ENCODE measurements at regions not wholly inside any gene's neighbourhood (a gene's known extent, or its start where the extent isn't known, plus 50 kb on each side); places are given as distances from the start of the nearest gene placed in this dataset.

DNA sequence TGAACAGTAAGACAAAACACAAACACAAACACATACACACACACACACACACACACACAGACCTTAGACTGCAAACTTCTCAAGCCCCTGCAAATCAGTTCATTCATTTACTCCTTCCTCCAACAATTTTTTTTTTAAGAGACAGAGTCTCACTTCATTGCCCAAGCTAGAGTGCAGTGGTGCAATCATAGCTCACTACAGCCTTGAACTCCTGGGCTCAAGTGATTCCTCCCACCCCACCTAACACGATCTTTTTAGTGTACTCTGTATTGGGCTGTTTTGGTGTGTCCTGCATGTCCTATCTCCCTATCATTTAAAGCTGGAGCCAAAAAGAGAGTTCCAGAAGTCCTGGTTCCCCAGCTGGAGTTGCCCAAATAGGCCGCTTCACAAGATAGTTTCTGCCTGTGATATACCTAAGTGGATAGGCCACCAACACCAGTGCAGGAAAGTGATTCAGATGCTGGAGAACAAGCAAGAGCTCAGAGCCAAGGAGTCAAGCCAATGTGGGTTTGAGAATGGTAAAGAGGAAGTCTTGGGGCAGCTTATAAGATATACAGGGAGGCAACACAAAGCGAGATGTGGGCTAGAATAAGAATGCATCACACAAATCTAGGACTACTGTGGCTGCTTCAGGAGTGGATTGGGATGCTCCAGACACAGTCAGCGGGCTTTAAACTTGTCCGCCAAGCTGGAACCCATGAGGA lies 85.4 kb upstream of the RAPGEF2 start:
- H3K4me3 ChIP-seq (ENCODE audit: low read depth, low read length) = no peak overlapping the region
- in situ Hi-C loops (cut with HindIII; ENCODE audit: low sequenced_read_pairs) = no loop called here
- DNase-seq (ENCODE audit: low read depth) = no peak

GRCh38 chr4:159018062-159018629 lies 84.7 kb upstream of the RAPGEF2 start:
- in situ Hi-C loops (cut with HindIII; ENCODE audit: low sequenced_read_pairs) = no loop called here
- DNase-seq (ENCODE audit: low read depth) = no peak

More for the DNA sequence above, 85.4 kb upstream of the RAPGEF2 start:
- TF ChIP-seq, protein P1, sequence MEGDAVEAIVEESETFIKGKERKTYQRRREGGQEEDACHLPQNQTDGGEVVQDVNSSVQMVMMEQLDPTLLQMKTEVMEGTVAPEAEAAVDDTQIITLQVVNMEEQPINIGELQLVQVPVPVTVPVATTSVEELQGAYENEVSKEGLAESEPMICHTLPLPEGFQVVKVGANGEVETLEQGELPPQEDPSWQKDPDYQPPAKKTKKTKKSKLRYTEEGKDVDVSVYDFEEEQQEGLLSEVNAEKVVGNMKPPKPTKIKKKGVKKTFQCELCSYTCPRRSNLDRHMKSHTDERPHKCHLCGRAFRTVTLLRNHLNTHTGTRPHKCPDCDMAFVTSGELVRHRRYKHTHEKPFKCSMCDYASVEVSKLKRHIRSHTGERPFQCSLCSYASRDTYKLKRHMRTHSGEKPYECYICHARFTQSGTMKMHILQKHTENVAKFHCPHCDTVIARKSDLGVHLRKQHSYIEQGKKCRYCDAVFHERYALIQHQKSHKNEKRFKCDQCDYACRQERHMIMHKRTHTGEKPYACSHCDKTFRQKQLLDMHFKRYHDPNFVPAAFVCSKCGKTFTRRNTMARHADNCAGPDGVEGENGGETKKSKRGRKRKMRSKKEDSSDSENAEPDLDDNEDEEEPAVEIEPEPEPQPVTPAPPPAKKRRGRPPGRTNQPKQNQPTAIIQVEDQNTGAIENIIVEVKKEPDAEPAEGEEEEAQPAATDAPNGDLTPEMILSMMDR (IDR thresholded peaks at IDR 0.05; ENCODE audit: low read depth, low read length, missing control alignments) = no peak

GRCh38 chr4:159019356-159019755 lies 83.5 kb upstream of the RAPGEF2 start:
- in situ Hi-C loops (cut with HindIII; ENCODE audit: low sequenced_read_pairs) = no loop called here
- TF ChIP-seq, protein P1 (IDR thresholded peaks at IDR 0.05; ENCODE audit: low read depth, low read length, missing control alignments) = no peak
- H3K4me3 ChIP-seq (ENCODE audit: low read depth, low read length) = no peak overlapping the region
- no peak for DNase-seq (ENCODE audit: low read depth)

More at GRCh38 chr4:159018062-159018629, 84.7 kb upstream of the RAPGEF2 start:
- H3K4me3 ChIP-seq (ENCODE audit: low read depth, low read length) = no peak overlapping the region
- TF ChIP-seq, protein P1 (IDR thresholded peaks at IDR 0.05; ENCODE audit: low read depth, low read length, missing control alignments) = no peak

DNA sequence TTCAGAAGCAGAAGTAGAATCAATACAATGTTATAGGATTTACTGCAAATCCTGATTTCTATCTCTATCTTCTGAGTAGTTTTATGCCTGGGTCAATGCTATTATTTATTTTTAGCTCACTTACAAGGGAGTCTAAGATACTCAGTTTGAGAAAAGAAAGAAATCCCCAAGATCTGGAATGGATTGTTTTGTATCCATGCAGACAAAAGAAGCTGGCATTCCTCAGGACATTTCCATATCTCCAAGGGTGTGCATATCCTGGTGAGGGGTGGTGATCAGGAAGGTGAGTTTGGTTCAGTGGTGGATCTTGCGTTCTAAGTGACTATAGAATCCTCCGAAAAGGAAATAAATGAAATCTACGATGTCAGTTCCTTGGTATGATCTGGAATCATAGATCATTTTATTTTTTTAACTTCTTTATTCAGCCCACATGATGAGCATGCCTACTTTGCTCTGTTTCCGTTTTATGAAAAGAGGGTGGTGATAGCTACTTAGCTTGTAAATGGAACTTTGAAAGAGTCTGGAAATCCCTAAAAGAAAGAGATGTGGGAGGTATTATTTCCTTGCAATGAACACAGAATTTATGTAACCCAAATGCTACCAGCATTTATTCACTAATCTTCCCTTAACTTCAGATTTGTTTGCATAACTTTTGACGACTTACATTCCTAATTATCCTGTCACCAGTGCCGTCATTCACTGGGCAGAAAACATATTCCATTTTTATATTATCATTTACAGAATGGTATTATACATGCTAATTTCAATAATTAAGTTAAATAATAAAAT lies 81.1 kb upstream of the RAPGEF2 start:
- TF ChIP-seq, protein P1 (IDR thresholded peaks at IDR 0.05; ENCODE audit: low read depth, low read length, missing control alignments) = no peak
- H3K4me3 ChIP-seq (ENCODE audit: low read depth, low read length) = no peak overlapping the region
- DNase-seq (ENCODE audit: low read depth) = no peak
- in situ Hi-C loops (cut with HindIII; ENCODE audit: low sequenced_read_pairs) = no loop called here

DNA sequence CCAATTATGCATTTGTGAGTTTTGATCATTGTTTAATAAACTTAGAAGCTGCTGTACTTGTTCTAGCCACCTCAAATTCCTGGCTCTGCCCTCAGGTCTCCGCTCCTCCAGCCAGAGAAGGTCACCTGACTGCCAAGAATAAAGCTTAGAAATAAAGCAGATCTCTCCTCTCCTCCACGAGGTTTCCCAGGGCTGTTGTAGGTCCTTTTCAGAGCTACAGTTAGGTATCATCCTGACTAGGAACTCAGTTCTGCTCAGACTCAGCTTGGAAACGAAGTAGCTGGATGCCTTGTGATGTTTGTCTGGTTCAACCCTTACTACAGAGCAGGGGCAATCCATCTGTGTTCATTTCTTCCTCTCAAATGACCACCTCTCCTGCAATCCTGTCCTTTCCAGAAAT lies 79.1 kb upstream of the RAPGEF2 start:
- no peak overlapping the region for H3K4me3 ChIP-seq (ENCODE audit: low read depth, low read length)
- TF ChIP-seq, protein P1 (IDR thresholded peaks at IDR 0.05; ENCODE audit: low read depth, low read length, missing control alignments) = no peak
- no peak for DNase-seq (ENCODE audit: low read depth)
- in situ Hi-C loops (cut with HindIII; ENCODE audit: low sequenced_read_pairs) = no loop called here

DNA sequence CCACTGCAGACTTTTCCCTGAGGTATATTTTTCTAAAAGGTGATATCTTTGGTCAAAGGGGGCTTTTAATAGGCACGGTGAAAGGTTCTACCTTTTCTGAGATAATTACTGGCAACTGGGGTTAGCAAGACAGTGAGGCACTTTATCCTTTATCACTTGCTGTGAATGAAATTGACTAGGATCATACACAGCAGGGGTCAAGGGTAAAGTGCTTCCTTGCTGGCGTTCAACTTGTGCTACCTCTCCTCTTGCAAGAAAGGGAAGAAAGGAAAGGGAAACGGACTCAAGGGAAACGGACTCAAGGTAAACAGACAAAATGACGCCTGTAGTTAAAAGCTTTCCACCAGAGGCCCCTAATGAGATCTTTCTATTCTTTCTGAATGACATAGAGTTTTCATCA lies 78.6 kb upstream of the RAPGEF2 start:
- in situ Hi-C loops (cut with HindIII; ENCODE audit: low sequenced_read_pairs) = no loop called here
- TF ChIP-seq, protein P1 (IDR thresholded peaks at IDR 0.05; ENCODE audit: low read depth, low read length, missing control alignments) = no peak
- DNase-seq (ENCODE audit: low read depth) = no peak
- no peak overlapping the region for H3K4me3 ChIP-seq (ENCODE audit: low read depth, low read length)
